ENCODE measurements at regions not wholly inside any gene's neighbourhood (a gene's known extent, or its start where the extent isn't known, plus 50 kb on each side); places are given as distances from the start of the nearest gene placed in this dataset.
A peak's percentile ranks its signal among the peaks of the same experiment; 100 is the strongest.

GRCh38 chr11:29481738-29482137 lies 535.1 kb downstream of the KCNA4 start:
- no peak for TF ChIP-seq POLR2A (IDR thresholded peaks at IDR 0.05; ENCODE audit: low read depth, low read length)
- TF ChIP-seq, protein P1, sequence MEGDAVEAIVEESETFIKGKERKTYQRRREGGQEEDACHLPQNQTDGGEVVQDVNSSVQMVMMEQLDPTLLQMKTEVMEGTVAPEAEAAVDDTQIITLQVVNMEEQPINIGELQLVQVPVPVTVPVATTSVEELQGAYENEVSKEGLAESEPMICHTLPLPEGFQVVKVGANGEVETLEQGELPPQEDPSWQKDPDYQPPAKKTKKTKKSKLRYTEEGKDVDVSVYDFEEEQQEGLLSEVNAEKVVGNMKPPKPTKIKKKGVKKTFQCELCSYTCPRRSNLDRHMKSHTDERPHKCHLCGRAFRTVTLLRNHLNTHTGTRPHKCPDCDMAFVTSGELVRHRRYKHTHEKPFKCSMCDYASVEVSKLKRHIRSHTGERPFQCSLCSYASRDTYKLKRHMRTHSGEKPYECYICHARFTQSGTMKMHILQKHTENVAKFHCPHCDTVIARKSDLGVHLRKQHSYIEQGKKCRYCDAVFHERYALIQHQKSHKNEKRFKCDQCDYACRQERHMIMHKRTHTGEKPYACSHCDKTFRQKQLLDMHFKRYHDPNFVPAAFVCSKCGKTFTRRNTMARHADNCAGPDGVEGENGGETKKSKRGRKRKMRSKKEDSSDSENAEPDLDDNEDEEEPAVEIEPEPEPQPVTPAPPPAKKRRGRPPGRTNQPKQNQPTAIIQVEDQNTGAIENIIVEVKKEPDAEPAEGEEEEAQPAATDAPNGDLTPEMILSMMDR (IDR thresholded peaks at IDR 0.05; ENCODE audit: extremely low read depth in 1 of 2, insufficient read depth in 1 of 2, low read depth in 1 of 2, low read length in 2 of 2): no peak
- TF ChIP-seq POLR2AphosphoS5 (IDR thresholded peaks at IDR 0.05; ENCODE audit: insufficient read depth, low read depth, low read length): no peak
- no peak for TF ChIP-seq MAX (IDR thresholded peaks at IDR 0.05; ENCODE audit: insufficient read depth, insufficient read length)
- no peak for TF ChIP-seq EZH2 (IDR thresholded peaks at IDR 0.05; ENCODE audit: borderline replicate concordance, low read depth, low read length, severe bottlenecking)
- TF ChIP-seq FOS (IDR thresholded peaks at IDR 0.05; ENCODE audit: borderline replicate concordance, insufficient read depth, low read length): no peak
- no peak for TF ChIP-seq JUN (IDR thresholded peaks at IDR 0.05; ENCODE audit: borderline replicate concordance, insufficient read depth, insufficient read length, low read depth)
- TF ChIP-seq GATA2 (IDR thresholded peaks at IDR 0.05; ENCODE audit: insufficient read depth, insufficient read length, low read depth, low read length): peak; percentile 34
